Stimulated activated naive CD8-positive, alpha-beta T cell treated with anti-CD3 and anti-CD28 coated beads, Interleukin-15, Interleukin-2, amounts not matched to agents 100 ng/mL and 50 ng/mL, for 24 hours (primary cell): ENCODE measurements at regions not wholly inside any gene's neighbourhood (a gene's known extent, or its start where the extent isn't known, plus 50 kb on each side); places are given as distances from the start of the nearest gene placed in this dataset.

Experiments used
- H3K27ac Mint-ChIP-seq: one replicate; pipeline ENCODE4 v1.8.0; 2021; ENCODE audit warnings: mild to moderate bottlenecking, mixed read lengths
- H3K27me3 Mint-ChIP-seq: one replicate; pipeline ENCODE4 v1.8.0; 2021; ENCODE audit warnings: mixed read lengths
- H3K36me3 Mint-ChIP-seq: one replicate; pipeline ENCODE4 v1.8.0; 2021; ENCODE audit warnings: low read depth, mixed read lengths
- H3K4me1 Mint-ChIP-seq: one replicate; pipeline ENCODE4 v1.8.0; 2021; ENCODE audit warnings: low read depth, mixed read lengths
- H3K4me3 Mint-ChIP-seq: one replicate; pipeline ENCODE4 v1.8.0; 2021; ENCODE audit warnings: mild to moderate bottlenecking, mixed read lengths
- H3K9me3 Mint-ChIP-seq: one replicate; pipeline ENCODE4 v1.8.0; 2021; ENCODE audit warnings: mixed read lengths

GRCh38 chr13:44159633-44160279, 213.9 kb upstream of the SERP2 start:
- Mint-ChIP-seq H3K4me1 (no peaks in the 10 kb centered on the region), H3K27ac (no peak overlapping the region), H3K9me3 (no peaks in the 10 kb centered on the region), H3K36me3 (no peaks in the 10 kb centered on the region), H3K4me3 (no peak overlapping the region), H3K27me3 (no peaks in the 10 kb centered on the region)

GRCh38 chr13:44160591-44161191, 212.9 kb upstream of the SERP2 start:
- no peak overlapping the region for H3K4me3 Mint-ChIP-seq
- no peak overlapping the region for H3K27ac Mint-ChIP-seq
- no peaks in the 10 kb centered on the region for H3K4me1 Mint-ChIP-seq

DNA sequence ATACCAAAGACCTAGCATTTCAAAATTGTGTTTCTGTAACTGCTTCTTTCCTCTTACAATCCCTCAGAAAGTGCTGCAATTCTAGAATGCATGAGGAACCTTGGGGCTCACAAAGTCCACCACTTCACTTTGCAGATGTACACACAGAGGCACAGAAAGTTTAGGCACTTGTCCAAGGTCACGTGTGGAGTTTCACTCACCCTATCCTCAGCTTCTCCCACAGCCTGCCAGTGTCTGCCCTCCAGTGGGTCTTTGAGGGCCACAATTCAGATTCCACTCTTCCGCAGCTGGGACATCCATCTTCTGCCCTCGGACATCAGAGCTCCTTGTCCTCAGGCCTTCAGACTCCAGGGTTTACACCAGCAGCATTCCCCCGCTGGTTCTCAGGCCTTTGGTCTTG, 210.5 kb upstream of the SERP2 start:
- Mint-ChIP-seq H3K9me3 (no peaks in the 10 kb centered on the region), H3K27me3 (no peaks in the 10 kb centered on the region), H3K36me3 (no peaks in the 10 kb centered on the region), H3K4me3 (no peak overlapping the region), H3K4me1 (no peaks in the 10 kb centered on the region), H3K27ac (no peak overlapping the region)

More at GRCh38 chr13:44160591-44161191, 212.9 kb upstream of the SERP2 start:
- Mint-ChIP-seq H3K36me3 (no peaks in the 10 kb centered on the region), H3K27me3 (no peaks in the 10 kb centered on the region), H3K9me3 (no peaks in the 10 kb centered on the region)

- Mint-ChIP-seq H3K27ac (no peak overlapping the region), H3K36me3 (no peaks in the 10 kb centered on the region), H3K4me1 (no peaks in the 10 kb centered on the region), H3K27me3 (peaks cover 8% of the 10 kb centered on the region), H3K4me3 (no peak overlapping the region), H3K9me3 (no peaks in the 10 kb centered on the region)
Observed at GRCh38 chr13:44165221-44165888, 208.3 kb upstream of the SERP2 start.

DNA sequence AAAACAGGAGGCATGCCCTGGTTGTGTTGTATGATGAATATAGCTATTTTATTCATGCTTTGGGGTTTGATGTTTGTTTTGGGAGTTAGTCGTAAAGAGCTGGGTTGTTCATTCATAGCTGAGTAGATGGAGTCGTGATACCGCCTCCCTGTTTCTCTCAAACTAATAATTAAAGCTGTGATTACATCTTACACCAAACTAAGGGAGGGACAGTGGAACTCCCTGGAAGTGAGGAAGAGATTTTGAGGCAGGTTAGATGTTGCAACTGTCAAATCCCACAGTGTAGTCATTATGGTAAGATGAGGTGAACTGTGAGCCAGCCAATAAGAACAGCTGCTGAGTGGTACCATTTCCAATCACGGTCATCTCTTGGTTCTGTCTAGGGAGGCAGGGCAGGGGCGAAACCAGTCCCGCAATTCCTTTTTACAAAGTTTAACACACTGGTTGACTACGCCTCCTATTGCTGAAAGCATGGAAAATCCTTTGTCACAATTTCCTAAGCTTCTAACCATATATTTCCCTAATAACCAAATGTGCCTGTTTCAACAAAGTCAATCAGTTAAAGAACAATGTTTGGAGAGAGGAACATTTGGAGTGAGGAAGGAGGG, 207.6 kb upstream of the SERP2 start:
- H3K27ac Mint-ChIP-seq: no peak overlapping the region
- no peaks in the 10 kb centered on the region for H3K9me3 Mint-ChIP-seq
- H3K27me3 Mint-ChIP-seq: peaks cover 8% of the 10 kb centered on the region
- no peaks in the 10 kb centered on the region for H3K4me1 Mint-ChIP-seq
- no peaks in the 10 kb centered on the region for H3K36me3 Mint-ChIP-seq
- H3K4me3 Mint-ChIP-seq: no peak overlapping the region

GRCh38 chr13:44169018-44169911, 204.4 kb upstream of the SERP2 start:
- no peaks in the 10 kb centered on the region for H3K36me3 Mint-ChIP-seq
- H3K4me3 Mint-ChIP-seq: no peak overlapping the region
- H3K27ac Mint-ChIP-seq: no peak overlapping the region
- no peaks in the 10 kb centered on the region for H3K4me1 Mint-ChIP-seq
- peaks cover 8% of the 10 kb centered on the region for H3K27me3 Mint-ChIP-seq
- H3K9me3 Mint-ChIP-seq: no peaks in the 10 kb centered on the region

- H3K36me3 Mint-ChIP-seq: no peaks in the 10 kb centered on the region
- H3K4me1 Mint-ChIP-seq: no peaks in the 10 kb centered on the region
- no peak overlapping the region for H3K27ac Mint-ChIP-seq
- H3K9me3 Mint-ChIP-seq: no peaks in the 10 kb centered on the region
- peaks cover 8% of the 10 kb centered on the region for H3K27me3 Mint-ChIP-seq
- no peak overlapping the region for H3K4me3 Mint-ChIP-seq
Observed at GRCh38 chr13:44170731-44171130, 202.9 kb upstream of the SERP2 start.

DNA sequence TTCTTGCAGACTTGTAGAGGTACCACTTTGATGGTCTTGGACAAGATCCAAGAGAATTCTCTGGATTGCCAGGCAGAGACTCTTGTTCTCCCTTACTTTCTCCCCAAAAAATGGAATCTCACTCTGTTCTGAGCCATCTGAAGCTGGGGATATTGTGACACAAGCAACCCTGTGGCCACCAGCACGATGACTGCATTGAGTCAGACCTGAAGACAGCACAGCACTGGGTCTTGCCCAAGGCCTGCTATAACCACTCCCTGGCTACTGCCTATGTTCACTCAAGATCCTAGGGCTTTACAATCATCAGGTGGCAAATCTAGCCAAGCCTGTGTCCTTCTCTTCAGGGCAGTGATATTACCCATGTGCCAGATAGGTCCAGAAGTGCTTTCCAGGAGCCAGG, 202.5 kb upstream of the SERP2 start:
- H3K27me3 Mint-ChIP-seq: peaks cover 8% of the 10 kb centered on the region
- H3K27ac Mint-ChIP-seq: no peak overlapping the region
- no peaks in the 10 kb centered on the region for H3K36me3 Mint-ChIP-seq
- H3K4me1 Mint-ChIP-seq: no peaks in the 10 kb centered on the region
- H3K4me3 Mint-ChIP-seq: no peak overlapping the region
- no peaks in the 10 kb centered on the region for H3K9me3 Mint-ChIP-seq

DNA sequence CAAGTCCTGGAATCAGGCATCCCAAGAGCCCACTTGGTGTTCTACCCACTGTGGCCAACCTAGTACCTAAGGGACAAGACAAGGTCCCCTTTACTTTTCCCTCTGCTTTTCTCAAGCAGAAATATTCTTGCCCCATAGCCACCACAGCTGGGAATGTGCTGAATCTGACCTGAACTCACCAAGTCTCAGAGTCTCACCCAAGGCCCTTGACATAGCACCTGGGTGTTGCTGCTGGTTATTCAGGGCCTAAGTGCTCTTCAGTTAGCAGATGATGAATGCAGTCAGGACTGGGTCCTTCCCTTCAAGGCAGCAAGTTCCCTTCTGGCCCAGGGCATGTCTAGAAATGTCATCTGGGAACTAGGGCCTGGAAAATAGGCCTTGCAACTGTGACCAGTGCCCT, 201.8 kb upstream of the SERP2 start:
- peaks cover 8% of the 10 kb centered on the region for H3K27me3 Mint-ChIP-seq

DNA sequence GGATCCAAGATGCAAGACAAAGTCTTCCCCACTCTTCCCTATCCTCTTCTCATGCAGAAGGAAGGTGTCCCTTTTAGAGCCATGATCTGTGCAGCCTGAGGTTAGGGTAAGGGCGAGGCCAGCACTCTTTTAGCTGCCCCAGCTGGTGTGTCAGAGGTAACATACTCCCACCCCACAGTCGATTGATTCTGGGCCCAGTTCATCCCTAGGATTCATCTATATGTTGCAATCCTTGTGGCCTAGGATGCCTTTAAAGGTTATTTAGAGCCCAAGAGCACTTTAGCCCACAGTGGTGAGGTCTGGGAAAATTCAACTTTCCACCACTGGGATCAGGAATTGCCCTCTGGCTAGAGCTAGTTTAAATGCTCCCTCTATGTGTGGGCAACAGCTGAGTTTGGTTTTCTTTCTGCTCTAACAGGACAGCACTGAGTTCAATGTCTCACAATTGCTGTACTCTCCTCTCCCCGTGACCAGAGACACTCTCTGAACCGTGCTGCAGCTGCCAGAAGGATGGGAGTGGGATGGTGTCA, 201.3 kb upstream of the SERP2 start:
- Mint-ChIP-seq H3K9me3 (no peaks in the 10 kb centered on the region), H3K27ac (no peak overlapping the region), H3K36me3 (no peaks in the 10 kb centered on the region), H3K4me1 (no peaks in the 10 kb centered on the region), H3K4me3 (no peak overlapping the region), H3K27me3 (peaks cover 8% of the 10 kb centered on the region)

More for the DNA sequence above, 201.8 kb upstream of the SERP2 start:
- H3K36me3 Mint-ChIP-seq: no peaks in the 10 kb centered on the region
- H3K9me3 Mint-ChIP-seq: no peaks in the 10 kb centered on the region
- no peak overlapping the region for H3K27ac Mint-ChIP-seq
- no peaks in the 10 kb centered on the region for H3K4me1 Mint-ChIP-seq
- no peak overlapping the region for H3K4me3 Mint-ChIP-seq

GRCh38 chr13:44174769-44175425, 198.7 kb upstream of the SERP2 start:
- Mint-ChIP-seq H3K27me3 (peaks cover 1% of the 10 kb centered on the region), H3K9me3 (no peaks in the 10 kb centered on the region), H3K27ac (no peak overlapping the region), H3K4me3 (no peak overlapping the region), H3K4me1 (no peaks in the 10 kb centered on the region), H3K36me3 (no peaks in the 10 kb centered on the region)

- Mint-ChIP-seq H3K4me1 (no peaks in the 10 kb centered on the region), H3K4me3 (no peak overlapping the region), H3K27me3 (no peaks in the 10 kb centered on the region)
Observed at GRCh38 chr13:44176173-44176572, 197.5 kb upstream of the SERP2 start.

DNA sequence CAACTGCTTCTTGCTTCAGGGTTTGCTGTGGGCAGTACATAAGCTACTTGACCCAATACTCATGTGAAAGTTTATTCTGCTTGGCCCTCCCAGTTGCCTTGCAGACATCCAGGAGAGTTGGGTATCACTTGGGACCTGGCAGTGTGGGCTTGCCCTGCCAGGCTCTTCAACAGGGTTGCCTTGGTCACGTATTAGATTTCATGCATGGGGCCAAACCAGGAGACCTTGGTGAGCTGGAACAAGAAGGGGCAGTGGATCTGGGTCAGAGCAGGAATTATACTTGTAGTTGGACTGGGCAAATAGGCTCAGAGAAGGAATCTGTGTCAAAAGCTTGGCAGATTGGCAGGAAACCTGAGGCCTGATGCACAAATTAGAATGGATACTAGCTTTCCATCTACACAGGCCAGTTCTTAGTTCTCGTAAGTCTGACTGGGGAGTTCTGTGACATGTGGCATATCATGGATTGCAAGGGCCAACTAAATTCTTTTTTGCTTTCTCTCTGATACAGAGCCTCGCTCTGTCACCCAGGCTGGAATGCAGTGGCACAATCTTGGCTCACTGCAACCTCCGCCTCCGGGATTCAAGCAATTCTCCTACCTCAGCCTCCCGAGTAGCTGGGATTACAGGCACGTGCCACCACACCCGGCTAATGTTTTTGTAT, 192.6 kb upstream of the SERP2 start:
- Mint-ChIP-seq H3K4me3 (no peak overlapping the region), H3K27ac (no peak overlapping the region), H3K9me3 (no peaks in the 10 kb centered on the region), H3K4me1 (no peaks in the 10 kb centered on the region), H3K36me3 (no peaks in the 10 kb centered on the region), H3K27me3 (no peaks in the 10 kb centered on the region)

More at GRCh38 chr13:44176173-44176572, 197.5 kb upstream of the SERP2 start:
- no peaks in the 10 kb centered on the region for H3K36me3 Mint-ChIP-seq
- H3K9me3 Mint-ChIP-seq: no peaks in the 10 kb centered on the region
- no peak overlapping the region for H3K27ac Mint-ChIP-seq
